GM18858 (cell line): ENCODE measurements at regions not wholly inside any gene's neighbourhood (a gene's known extent, or its start where the extent isn't known, plus 50 kb on each side); places are given as distances from the start of the nearest gene placed in this dataset.
"Not testable (repeated sequence)": the region's sequence is repeated elsewhere in the genome, so short reads cannot be mapped to it uniquely, and the experiment has no call there.

Experiments used
- ATAC-seq: cut with Tn5 transposase; IDR thresholded peaks from one replicate; pipeline ENCODE4 v1.9.1; 2021; ENCODE audit not compliant: unreplicated experiment

- ATAC-seq = no peak
Observed at GRCh38 chr7:120043250-120043649, 229.7 kb upstream of the KCND2 start.

DNA sequence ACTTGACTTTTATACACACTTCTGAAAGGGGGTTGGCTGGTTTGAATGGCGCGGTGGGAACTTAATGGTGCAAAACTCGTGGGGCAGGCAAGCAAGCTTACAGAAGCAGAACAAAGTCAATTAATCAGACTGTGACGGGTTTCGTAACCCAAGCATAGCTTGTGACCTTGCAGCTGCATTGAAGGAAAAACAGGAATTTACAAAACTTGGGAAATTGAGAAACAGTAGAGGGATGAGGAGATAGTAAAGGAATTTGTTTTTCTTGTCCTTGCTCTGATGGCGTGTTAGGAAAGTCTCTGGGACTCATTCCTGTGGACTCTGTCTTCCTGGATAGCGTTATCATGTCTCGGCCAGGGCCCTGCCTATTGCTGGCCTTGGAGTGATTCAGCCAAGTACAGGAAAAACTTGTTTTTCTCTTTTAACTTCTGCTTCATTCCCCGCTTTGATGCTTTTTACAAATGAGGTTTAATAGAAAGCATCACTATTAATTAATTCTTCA, 220.0 kb upstream of the KCND2 start:
- no peak for ATAC-seq

DNA sequence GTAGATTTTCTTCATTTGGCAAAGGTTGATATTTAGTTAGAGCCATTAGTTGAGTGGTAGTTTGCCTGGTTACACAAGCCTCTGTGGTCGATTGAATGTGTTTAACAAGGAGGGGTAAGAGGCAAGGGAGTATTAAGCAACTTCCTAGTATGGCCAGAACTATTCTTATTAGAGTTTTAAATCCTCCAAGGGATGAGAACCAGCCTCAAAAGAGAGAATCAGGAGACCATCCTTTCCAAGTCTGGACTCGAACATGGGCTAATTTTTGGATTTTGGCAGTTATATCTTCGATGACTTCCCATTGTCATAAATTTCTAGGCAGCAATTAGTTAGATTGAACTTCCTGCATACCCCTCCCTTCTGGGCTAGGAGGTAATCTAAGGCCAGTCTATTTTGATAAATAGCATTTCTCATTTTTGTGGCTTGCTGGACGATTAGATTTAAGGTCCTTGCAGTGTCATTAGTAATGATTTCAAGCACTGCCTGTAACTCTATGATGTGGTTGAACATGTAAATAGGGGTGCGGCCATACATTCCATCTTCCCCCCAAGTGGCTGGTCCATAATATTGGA, 219.5 kb upstream of the KCND2 start:
- no peak for ATAC-seq

GRCh38 chr7:120054376-120055100, 218.4 kb upstream of the KCND2 start:
- ATAC-seq = no peak

- no peak for ATAC-seq
Observed at GRCh38 chr7:120055300-120055699, 217.7 kb upstream of the KCND2 start.

GRCh38 chr7:120056227-120056626, 216.7 kb upstream of the KCND2 start:
- ATAC-seq = no peak

DNA sequence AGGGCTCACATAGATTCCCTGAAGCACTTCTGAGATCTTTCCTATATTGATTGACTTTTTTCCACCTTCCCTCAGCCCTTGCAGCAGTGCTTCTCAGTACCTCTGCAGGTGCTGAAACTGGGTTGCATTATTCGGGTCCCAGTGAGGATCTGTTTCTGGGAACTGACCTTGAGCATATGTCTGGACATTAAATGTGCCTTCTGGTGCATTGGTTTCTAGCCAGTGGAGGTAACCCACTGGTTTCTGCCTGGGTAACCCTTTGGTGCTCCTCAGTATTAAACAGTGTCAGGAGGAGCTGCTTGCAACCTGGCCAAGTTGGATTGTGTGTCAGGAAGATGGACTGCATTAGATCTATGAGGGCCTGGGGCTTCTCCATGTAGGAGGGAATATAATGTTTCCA, 213.3 kb upstream of the KCND2 start:
- no peak for ATAC-seq

- ATAC-seq = no peak
Observed at GRCh38 chr7:120060281-120060680, 212.7 kb upstream of the KCND2 start.

- no peak for ATAC-seq
Observed at GRCh38 chr7:120060875-120061274, 212.1 kb upstream of the KCND2 start.

GRCh38 chr7:120064565-120064964, 208.4 kb upstream of the KCND2 start:
- ATAC-seq = peak; percentile 92

DNA sequence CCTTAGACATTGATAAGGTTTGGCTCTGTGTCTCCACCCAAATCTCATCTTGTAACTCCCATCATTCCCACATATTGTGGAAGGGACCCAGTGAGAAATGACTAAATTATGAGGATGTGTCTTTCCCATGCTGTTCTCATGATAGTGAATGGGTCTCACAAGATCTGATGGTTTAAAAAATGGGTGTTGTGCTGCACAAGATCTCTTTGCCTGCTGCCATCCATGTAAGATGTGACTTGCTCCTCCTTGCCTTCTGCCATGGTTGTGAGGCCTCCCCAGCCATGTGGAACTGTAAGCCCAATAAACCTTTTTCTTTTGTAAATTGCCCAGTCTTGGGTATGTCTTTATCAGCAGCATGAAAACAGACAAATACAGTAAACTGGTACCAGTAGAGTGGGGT, 206.1 kb upstream of the KCND2 start:
- ATAC-seq = not testable (repeated sequence)

DNA sequence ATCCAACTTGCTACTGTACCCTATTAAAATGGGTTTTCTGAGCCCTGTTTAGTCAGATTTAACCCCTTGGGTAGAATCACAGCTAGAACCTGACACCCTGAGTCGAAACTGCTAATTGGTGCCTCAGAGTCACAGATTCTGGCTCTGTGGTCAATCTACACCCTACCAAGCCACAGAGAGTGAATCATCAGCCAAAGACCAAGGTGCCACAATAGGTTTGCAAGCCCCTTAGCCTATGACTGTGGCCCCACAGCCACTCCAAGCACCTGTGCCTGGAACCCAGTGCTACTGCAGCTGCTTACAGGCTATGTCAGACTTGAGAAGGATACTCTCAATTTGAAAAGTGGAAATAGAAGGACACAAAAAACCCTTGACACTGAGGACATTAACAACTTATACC, 202.8 kb upstream of the KCND2 start:
- ATAC-seq = peak; percentile 39

- no peak for ATAC-seq
Observed at GRCh38 chr7:120077777-120078176, 195.2 kb upstream of the KCND2 start.

- no peak for ATAC-seq
Observed at GRCh38 chr7:120079022-120079421, 194.0 kb upstream of the KCND2 start.

- ATAC-seq = no peak
Observed at GRCh38 chr7:120079704-120080103, 193.3 kb upstream of the KCND2 start.

- ATAC-seq = not testable (repeated sequence)
Observed at GRCh38 chr7:120086468-120086867, 186.5 kb upstream of the KCND2 start.

DNA sequence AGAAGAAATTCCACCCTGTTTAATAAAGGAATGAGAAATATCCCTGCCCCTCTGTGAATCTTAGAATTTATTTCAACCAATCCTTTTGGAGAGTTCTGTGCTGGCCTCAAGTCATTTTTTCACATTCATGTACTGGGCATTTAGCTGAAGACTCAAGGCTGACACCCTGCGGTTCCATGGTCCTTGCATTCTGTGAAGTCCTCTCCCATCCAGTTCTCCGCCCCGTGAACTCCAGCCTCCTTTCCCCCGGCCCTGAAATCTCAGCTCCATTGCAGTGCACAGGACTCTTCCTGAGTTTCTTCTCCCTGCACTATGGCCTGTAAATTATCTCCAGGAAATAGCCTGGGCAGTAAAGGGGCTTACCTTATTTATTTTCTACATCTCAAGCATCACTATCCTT, 183.0 kb upstream of the KCND2 start:
- no peak for ATAC-seq

DNA sequence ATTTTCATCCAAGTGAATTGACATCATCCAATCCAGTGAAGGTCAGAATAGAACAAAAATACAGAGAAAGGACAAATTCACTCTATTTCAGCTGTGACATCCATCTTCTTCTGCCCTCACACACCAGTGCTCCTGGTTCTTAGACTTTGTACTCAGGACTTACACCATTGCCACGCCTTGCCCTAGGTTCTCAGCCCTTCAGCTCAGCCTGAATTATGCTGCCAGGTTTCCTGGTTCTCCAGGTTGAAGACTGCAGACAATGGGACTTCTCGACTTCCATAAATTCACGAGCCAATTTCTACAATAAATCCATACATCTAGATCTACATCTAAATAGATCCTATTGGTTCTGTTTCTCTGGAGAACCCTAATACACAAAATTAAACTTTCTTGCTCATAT, 181.2 kb upstream of the KCND2 start:
- ATAC-seq = no peak

GRCh38 chr7:120097020-120097419, 176.0 kb upstream of the KCND2 start:
- no peak for ATAC-seq

DNA sequence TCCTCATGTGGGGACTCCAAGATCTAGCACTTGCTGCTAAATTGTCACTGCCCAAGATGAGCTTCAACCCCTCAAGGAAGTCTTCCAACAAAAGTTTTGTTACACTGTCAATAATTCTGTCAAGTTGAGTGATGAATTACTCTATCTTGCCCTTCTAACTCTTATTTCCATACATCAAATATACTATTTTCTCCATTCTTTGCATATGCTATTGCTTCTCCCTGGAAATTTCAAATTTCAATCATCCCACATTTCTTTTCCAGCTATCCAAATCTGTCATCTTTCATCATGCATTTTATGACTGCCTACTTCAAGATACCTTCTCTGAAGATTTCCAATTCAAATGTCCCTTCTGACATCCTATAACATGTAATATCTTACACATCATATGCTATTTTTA, 175.2 kb upstream of the KCND2 start:
- ATAC-seq = no peak

DNA sequence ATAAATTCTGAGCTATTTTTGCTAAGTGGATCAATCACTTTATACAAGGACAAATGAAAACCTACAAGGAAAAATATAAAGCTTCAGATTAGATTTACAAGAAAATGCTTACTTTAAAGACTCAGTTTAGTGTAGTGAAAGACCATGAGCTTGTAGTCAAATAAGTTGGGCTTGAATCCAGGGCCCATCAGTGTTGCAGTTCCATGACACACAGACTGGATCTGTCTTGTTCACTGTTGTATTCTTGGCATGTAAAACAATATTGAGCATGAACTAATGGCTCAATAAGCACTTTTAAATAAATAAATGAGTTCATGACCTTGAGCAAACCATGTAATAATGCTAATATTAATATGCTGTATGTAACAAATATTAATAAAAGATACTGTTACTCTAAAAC, 164.6 kb upstream of the KCND2 start:
- ATAC-seq = no peak

DNA sequence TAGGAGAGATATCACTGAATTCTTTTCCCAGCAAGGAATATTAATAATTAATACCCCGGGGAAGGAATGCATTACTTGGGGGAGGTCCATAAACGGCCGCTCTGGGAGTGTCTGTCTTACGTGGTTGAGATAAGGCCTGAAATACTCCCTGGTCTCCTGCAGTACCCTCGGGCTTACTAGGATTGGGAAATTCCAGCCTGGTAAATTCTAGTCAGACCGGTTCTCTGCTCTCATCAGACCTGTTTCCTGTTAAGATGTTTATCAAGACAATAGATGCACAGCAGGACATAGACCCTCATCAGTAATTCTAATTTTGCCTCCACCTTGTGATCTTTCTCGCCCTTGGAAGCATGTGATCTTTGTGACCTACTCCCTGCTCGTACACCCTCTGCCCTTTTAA, 162.8 kb upstream of the KCND2 start:
- no peak for ATAC-seq

GRCh38 chr7:120114626-120115025, 158.3 kb upstream of the KCND2 start:
- no peak for ATAC-seq
